ENCODE measurements at regions not wholly inside any gene's neighbourhood (a gene's known extent, or its start where the extent isn't known, plus 50 kb on each side); places are given as distances from the start of the nearest gene placed in this dataset.

DNA sequence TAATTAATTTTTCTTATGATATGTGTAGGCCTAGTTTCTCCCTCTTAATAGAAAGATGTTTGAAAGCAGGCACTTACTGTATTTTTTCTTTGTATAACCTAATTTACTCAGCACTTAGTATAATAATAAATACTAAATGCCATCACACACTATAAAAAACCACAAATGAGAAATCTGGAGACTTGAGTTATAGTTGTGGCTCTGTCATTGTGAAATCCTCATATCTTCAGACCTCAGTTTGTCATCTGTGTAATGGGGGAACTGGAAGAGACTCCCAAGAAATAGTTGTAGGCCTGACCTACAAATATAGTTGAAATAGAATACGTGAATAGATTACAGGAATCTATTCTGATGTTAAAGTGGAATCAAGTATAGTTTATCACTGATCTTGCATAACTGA, 287.6 kb upstream of the DPH6 start:
- Histone ChIP-seq H3K79me2 (ENCODE audit: control insufficient read depth, low read length) (no peaks in the 10 kb centered on the region), H3K36me3 (ENCODE audit: control insufficient read depth, low read length) (no peaks in the 10 kb centered on the region), H3K9me2 (replicated peaks; ENCODE audit: control insufficient read depth, low read length) (no peaks in the 10 kb centered on the region), H3F3A (ENCODE audit: control insufficient read depth, insufficient read depth) (no peaks in the 10 kb centered on the region), H3K4me2 (ENCODE audit: low read length) (no peak overlapping the region), H3K9me3 (ENCODE audit: control insufficient read depth, insufficient read depth, low read length) (no peaks in the 10 kb centered on the region), H3K27ac (ENCODE audit: low read depth, low read length) (no peak overlapping the region), H3K4me3 (ENCODE audit: low read length) (no peak overlapping the region), H3K27me3 (ENCODE audit: control insufficient read depth, low read length) (no peaks in the 10 kb centered on the region), H3K4me1 (ENCODE audit: control insufficient read depth, low read length) (no peaks in the 10 kb centered on the region), H4K20me1 (ENCODE audit: control insufficient read depth, insufficient read depth, low read depth, low read length) (no peaks in the 10 kb centered on the region)
- TF ChIP-seq, protein P1, sequence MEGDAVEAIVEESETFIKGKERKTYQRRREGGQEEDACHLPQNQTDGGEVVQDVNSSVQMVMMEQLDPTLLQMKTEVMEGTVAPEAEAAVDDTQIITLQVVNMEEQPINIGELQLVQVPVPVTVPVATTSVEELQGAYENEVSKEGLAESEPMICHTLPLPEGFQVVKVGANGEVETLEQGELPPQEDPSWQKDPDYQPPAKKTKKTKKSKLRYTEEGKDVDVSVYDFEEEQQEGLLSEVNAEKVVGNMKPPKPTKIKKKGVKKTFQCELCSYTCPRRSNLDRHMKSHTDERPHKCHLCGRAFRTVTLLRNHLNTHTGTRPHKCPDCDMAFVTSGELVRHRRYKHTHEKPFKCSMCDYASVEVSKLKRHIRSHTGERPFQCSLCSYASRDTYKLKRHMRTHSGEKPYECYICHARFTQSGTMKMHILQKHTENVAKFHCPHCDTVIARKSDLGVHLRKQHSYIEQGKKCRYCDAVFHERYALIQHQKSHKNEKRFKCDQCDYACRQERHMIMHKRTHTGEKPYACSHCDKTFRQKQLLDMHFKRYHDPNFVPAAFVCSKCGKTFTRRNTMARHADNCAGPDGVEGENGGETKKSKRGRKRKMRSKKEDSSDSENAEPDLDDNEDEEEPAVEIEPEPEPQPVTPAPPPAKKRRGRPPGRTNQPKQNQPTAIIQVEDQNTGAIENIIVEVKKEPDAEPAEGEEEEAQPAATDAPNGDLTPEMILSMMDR (IDR thresholded peaks at IDR 0.05; ENCODE audit: low read depth, low read length, poor library complexity, severe bottlenecking), result no peak
- no peak for TF ChIP-seq EZH2phosphoT487 (IDR thresholded peaks at IDR 0.05; ENCODE audit: borderline replicate concordance, low read length)

DNA sequence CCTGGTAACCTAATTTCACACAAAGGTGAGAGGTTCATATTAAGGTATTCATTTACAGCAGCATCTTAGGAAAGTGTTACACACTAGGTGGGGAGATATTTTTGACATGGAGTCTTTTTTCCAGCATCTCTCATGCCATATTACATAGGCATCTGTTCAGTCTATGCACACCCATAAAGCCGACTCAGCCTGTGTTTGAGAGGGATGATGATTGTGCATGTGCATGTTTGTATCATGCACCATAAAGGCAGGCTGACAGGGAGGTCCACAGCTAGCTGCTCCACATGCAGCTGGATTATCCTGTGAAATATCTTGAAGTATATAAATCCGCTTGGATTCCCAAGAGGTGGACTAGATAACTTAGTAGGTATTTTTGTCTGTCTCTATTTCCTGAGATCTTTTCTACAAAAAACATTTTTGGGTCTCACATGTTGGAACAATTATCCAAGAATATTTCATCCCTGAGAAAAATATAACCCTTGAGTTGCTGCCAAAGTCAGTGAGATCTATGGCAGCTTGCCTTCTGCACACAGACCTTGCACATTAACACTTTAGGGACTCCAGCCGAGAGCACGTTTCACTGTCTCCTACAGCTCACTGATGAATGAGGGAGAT, 288.4 kb upstream of the DPH6 start:
- Histone ChIP-seq H4K20me1 (ENCODE audit: control insufficient read depth, insufficient read depth, low read depth, low read length) (no peaks in the 10 kb centered on the region), H3K4me2 (ENCODE audit: low read length) (no peak overlapping the region), H3K4me3 (ENCODE audit: low read length) (no peak overlapping the region), H3K9me3 (ENCODE audit: control insufficient read depth, insufficient read depth, low read length) (no peaks in the 10 kb centered on the region), H3K79me2 (ENCODE audit: control insufficient read depth, low read length) (no peaks in the 10 kb centered on the region), H3K4me1 (ENCODE audit: control insufficient read depth, low read length) (no peaks in the 10 kb centered on the region), H3F3A (ENCODE audit: control insufficient read depth, insufficient read depth) (no peaks in the 10 kb centered on the region), H3K9me2 (replicated peaks; ENCODE audit: control insufficient read depth, low read length) (no peaks in the 10 kb centered on the region), H3K27ac (ENCODE audit: low read depth, low read length) (no peak overlapping the region), H3K36me3 (ENCODE audit: control insufficient read depth, low read length) (no peaks in the 10 kb centered on the region), H3K27me3 (ENCODE audit: control insufficient read depth, low read length) (no peaks in the 10 kb centered on the region)
- TF ChIP-seq, protein P1 (IDR thresholded peaks at IDR 0.05; ENCODE audit: low read depth, low read length, poor library complexity, severe bottlenecking), result no peak
- no peak for TF ChIP-seq EZH2phosphoT487 (IDR thresholded peaks at IDR 0.05; ENCODE audit: borderline replicate concordance, low read length)

DNA sequence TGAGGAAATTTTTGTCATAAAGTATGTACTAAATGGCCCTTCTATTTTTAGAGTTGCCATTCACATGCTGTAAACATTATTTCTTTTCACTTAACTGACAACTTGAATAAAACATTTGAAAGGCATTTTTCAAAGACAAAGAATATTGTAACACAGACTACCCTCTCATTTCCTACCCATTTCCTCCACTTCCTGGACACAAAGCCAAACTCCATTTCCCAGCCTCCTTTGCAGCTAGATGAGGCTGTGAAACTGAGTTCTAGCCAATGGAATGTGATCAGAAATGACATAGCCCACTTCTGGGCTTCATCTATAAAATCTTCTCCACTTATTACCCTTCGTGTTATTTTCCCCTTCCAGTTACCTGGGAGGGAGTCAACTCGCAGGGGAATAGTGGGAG, 288.9 kb upstream of the DPH6 start:
- no peak for TF ChIP-seq EZH2phosphoT487 (IDR thresholded peaks at IDR 0.05; ENCODE audit: borderline replicate concordance, low read length)
- TF ChIP-seq, protein P1 (IDR thresholded peaks at IDR 0.05; ENCODE audit: low read depth, low read length, poor library complexity, severe bottlenecking), result no peak
- Histone ChIP-seq H3K36me3 (ENCODE audit: control insufficient read depth, low read length) (no peaks in the 10 kb centered on the region), H3K4me2 (ENCODE audit: low read length) (no peak overlapping the region), H3K9me3 (ENCODE audit: control insufficient read depth, insufficient read depth, low read length) (no peaks in the 10 kb centered on the region), H3K4me1 (ENCODE audit: control insufficient read depth, low read length) (no peaks in the 10 kb centered on the region), H3K79me2 (ENCODE audit: control insufficient read depth, low read length) (no peaks in the 10 kb centered on the region), H3K27ac (ENCODE audit: low read depth, low read length) (no peak overlapping the region), H3K9me2 (replicated peaks; ENCODE audit: control insufficient read depth, low read length) (no peaks in the 10 kb centered on the region), H3K4me3 (ENCODE audit: low read length) (no peak overlapping the region), H4K20me1 (ENCODE audit: control insufficient read depth, insufficient read depth, low read depth, low read length) (no peaks in the 10 kb centered on the region), H3F3A (ENCODE audit: control insufficient read depth, insufficient read depth) (no peaks in the 10 kb centered on the region), H3K27me3 (ENCODE audit: control insufficient read depth, low read length) (no peaks in the 10 kb centered on the region)
